Right lobe of liver (tissue), 4 donors: ENCODE measurements at regions not wholly inside any gene's neighbourhood (a gene's known extent, or its start where the extent isn't known, plus 50 kb on each side); places are given as distances from the start of the nearest gene placed in this dataset.

Experiments
- POLR2A ChIP-seq: fragments of 450-650 bp; IDR thresholded peaks from one replicate; pipeline ENCODE4 v1.6.1; 2017; ENCODE audit warnings: antibody characterized with exemption, mild to moderate bottlenecking
- TF ChIP-seq, protein P1 (sequence below), 4 donors: fragments of 200-600 bp in 3 of 4; fragments of 450-650 bp in 1 of 4; IDR thresholded peaks; one replicate each; pipeline versions ENCODE4 v1.5.1 to v1.8.0; 2016 to 2022; ENCODE audit warnings: antibody characterized with exemption in 4 of 4, mild to moderate bottlenecking in 2 of 4
- donor health status: DM: no; HTN: no; CAD: no.
- donor health status: DM: no; HTN: no; CAD: no.
- donor health status: DM: no; HTN: yes; CAD: no.

DNA sequence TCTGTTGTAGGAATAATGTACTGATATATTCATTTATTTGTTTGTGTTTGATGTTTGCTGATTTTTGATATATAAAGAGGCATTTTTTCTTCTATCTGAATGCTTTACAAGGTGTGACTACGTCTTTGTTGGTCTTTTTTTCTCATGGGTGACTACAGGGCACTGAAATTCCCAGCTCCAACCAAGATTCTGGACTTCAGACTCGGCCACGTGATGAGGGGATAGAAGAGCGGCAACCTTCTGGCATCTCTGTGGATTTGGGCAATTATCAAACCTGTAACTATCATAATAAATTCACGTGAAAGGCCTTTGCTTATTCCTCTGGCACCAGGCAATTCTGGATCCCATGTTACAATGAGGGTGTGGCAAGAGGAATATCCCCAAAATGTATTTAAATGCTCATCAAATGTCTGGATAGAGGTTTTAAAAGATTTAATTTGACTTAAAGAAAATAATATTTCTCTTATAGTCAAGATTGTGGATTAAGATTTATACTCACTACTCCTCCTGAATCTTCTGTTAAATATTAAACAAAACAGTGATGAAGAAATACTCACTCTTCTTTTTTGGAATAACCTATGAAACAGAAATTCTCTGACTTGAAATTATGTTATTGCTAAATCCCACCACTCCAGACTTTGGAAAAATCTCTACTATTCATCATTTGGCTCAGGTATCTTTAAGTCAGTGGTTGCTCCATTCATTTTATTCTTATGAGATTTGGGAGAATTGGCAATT, 276.3 kb downstream of the GPR37 start:
- TF ChIP-seq, protein P1, sequence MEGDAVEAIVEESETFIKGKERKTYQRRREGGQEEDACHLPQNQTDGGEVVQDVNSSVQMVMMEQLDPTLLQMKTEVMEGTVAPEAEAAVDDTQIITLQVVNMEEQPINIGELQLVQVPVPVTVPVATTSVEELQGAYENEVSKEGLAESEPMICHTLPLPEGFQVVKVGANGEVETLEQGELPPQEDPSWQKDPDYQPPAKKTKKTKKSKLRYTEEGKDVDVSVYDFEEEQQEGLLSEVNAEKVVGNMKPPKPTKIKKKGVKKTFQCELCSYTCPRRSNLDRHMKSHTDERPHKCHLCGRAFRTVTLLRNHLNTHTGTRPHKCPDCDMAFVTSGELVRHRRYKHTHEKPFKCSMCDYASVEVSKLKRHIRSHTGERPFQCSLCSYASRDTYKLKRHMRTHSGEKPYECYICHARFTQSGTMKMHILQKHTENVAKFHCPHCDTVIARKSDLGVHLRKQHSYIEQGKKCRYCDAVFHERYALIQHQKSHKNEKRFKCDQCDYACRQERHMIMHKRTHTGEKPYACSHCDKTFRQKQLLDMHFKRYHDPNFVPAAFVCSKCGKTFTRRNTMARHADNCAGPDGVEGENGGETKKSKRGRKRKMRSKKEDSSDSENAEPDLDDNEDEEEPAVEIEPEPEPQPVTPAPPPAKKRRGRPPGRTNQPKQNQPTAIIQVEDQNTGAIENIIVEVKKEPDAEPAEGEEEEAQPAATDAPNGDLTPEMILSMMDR (IDR thresholded peaks at IDR 0.05), result no peak
- no peak for TF ChIP-seq POLR2A
